IPS-15b (cell line): ENCODE measurements at regions not wholly inside any gene's neighbourhood (a gene's known extent, or its start where the extent isn't known, plus 50 kb on each side); places are given as distances from the start of the nearest gene placed in this dataset.

ENCODE experiments used
- H3K27me3 ChIP-seq: one replicate; pipeline ENCODE4 v1.6.1; 2013; ENCODE audit warnings: low read length; ENCODE audit not compliant: control insufficient read depth, insufficient read depth
- H3K36me3 ChIP-seq: one replicate; pipeline ENCODE4 v1.6.1; 2013; ENCODE audit warnings: low read length; ENCODE audit not compliant: control insufficient read depth, insufficient read depth
- H3K4me1 ChIP-seq: one replicate; pipeline ENCODE4 v1.6.1; 2013; ENCODE audit warnings: mild to moderate bottlenecking, low read length; ENCODE audit not compliant: control insufficient read depth, insufficient read depth
- H3K4me3 ChIP-seq: one replicate; pipeline ENCODE4 v1.5.1; 2013; ENCODE audit warnings: low read depth, low read length
- H3K9ac ChIP-seq: one replicate; pipeline ENCODE4 v1.6.1; 2013; ENCODE audit warnings: low read depth, mild to moderate bottlenecking, low read length
- H3K9me3 ChIP-seq: one replicate; pipeline ENCODE4 v1.6.1; 2013; ENCODE audit warnings: mild to moderate bottlenecking, low read length; ENCODE audit not compliant: control insufficient read depth, insufficient read depth

DNA sequence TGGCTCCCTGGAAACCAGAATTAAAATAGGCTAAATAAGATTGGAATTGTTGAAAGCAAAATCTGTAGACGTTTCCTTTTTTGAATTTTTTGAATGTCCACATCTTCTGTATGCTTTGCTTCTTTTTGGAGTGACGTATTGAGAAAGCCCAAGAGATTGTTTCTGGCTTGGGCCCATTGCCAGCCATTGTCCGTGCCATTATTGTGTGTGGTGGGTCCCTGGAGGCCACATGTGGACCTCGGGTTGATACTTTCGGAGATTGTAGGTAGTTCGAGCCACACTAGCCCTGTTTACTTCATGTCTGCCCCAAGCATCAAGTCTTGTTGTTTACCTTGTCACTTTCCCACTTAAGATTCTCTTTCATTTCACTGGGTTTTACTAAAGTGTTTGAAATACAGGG is 106.0 kb downstream of the PALM2AKAP2 start:
- H3K9ac ChIP-seq = no peak overlapping the region
- no peak overlapping the region for H3K4me3 ChIP-seq
- no peaks in the 10 kb centered on the region for H3K9me3 ChIP-seq
- no peaks in the 10 kb centered on the region for H3K27me3 ChIP-seq
- no peaks in the 10 kb centered on the region for H3K36me3 ChIP-seq
- H3K4me1 ChIP-seq = no peaks in the 10 kb centered on the region

DNA sequence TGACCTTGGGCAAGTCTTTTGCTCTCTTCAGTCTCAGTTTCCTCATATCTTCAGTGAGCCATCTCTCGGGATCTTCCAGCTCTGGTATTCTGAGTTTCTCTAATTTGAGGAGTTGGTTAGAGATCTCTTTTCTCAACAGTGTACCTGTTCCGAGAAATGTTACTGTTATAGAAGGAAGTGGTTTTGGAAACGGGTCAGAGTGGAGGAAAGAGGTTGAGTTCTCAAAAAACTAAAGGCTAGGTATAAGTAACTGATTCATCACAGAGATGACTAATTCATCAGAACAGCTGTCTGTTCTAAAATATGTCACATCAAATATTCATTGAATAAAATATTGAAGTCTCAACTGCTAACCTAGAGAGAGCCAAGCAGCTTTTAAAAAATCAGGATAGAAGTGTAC is 106.6 kb downstream of the PALM2AKAP2 start:
- no peaks in the 10 kb centered on the region for H3K27me3 ChIP-seq
- no peaks in the 10 kb centered on the region for H3K9me3 ChIP-seq
- no peak overlapping the region for H3K9ac ChIP-seq
- no peak overlapping the region for H3K4me3 ChIP-seq
- H3K36me3 ChIP-seq = no peaks in the 10 kb centered on the region
- no peaks in the 10 kb centered on the region for H3K4me1 ChIP-seq

- H3K4me3 ChIP-seq = no peak overlapping the region
- H3K4me1 ChIP-seq = no peaks in the 10 kb centered on the region
- H3K9me3 ChIP-seq = no peaks in the 10 kb centered on the region
- H3K27me3 ChIP-seq = no peaks in the 10 kb centered on the region
- H3K9ac ChIP-seq = no peak overlapping the region
- no peaks in the 10 kb centered on the region for H3K36me3 ChIP-seq
Measured at GRCh38 chr9:109887079-109887478, 107.1 kb downstream of the PALM2AKAP2 start.

GRCh38 chr9:109888695-109889094 is 108.7 kb downstream of the PALM2AKAP2 start:
- no peak overlapping the region for H3K4me3 ChIP-seq
- H3K36me3 ChIP-seq = no peaks in the 10 kb centered on the region
- no peaks in the 10 kb centered on the region for H3K4me1 ChIP-seq
- H3K27me3 ChIP-seq = no peaks in the 10 kb centered on the region
- H3K9ac ChIP-seq = no peak overlapping the region
- no peaks in the 10 kb centered on the region for H3K9me3 ChIP-seq

- Histone ChIP-seq H3K4me3 (no peak overlapping the region), H3K4me1 (no peaks in the 10 kb centered on the region), H3K27me3 (no peaks in the 10 kb centered on the region), H3K9me3 (no peaks in the 10 kb centered on the region), H3K36me3 (no peaks in the 10 kb centered on the region), H3K9ac (no peak overlapping the region)
Measured at GRCh38 chr9:109889456-109889855, 109.5 kb downstream of the PALM2AKAP2 start.

GRCh38 chr9:109893241-109893640 is 113.2 kb downstream of the PALM2AKAP2 start:
- Histone ChIP-seq H3K36me3 (no peaks in the 10 kb centered on the region), H3K9me3 (no peaks in the 10 kb centered on the region), H3K9ac (no peak overlapping the region), H3K27me3 (no peaks in the 10 kb centered on the region), H3K4me3 (no peak overlapping the region), H3K4me1 (no peaks in the 10 kb centered on the region)

GRCh38 chr9:109894473-109894872 is 114.5 kb downstream of the PALM2AKAP2 start:
- Histone ChIP-seq H3K27me3 (no peaks in the 10 kb centered on the region), H3K9me3 (no peaks in the 10 kb centered on the region), H3K9ac (no peak overlapping the region), H3K4me1 (no peaks in the 10 kb centered on the region), H3K36me3 (no peaks in the 10 kb centered on the region), H3K4me3 (no peak overlapping the region)

GRCh38 chr9:109894921-109895758 is 115.1 kb downstream of the PALM2AKAP2 start:
- H3K36me3 ChIP-seq = no peaks in the 10 kb centered on the region
- no peaks in the 10 kb centered on the region for H3K9me3 ChIP-seq
- H3K4me3 ChIP-seq = no peak overlapping the region
- H3K4me1 ChIP-seq = no peaks in the 10 kb centered on the region
- no peaks in the 10 kb centered on the region for H3K27me3 ChIP-seq
- H3K9ac ChIP-seq = no peak overlapping the region

DNA sequence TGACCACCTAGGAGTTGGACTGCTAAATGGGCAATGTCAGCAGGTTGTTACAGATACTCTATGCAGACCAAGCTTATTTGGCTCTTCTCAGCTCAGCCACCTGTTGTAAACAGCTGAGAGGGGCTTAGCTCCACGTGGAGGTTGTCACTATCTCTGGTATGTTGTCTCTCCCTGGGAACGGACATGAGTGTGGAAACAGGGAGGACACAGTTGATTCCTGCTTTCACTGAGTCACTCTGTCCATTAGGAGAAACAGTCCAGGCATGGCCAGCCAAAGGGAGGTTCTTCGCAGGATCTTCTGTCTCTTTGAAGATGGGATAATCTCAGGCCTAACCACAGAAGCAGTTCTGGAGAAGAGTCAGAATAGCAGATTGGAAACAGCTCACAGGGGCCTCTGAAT is 121.2 kb downstream of the PALM2AKAP2 start:
- Histone ChIP-seq H3K27me3 (no peaks in the 10 kb centered on the region), H3K4me1 (no peaks in the 10 kb centered on the region), H3K4me3 (no peak overlapping the region), H3K9ac (no peak overlapping the region), H3K36me3 (no peaks in the 10 kb centered on the region), H3K9me3 (no peaks in the 10 kb centered on the region)

DNA sequence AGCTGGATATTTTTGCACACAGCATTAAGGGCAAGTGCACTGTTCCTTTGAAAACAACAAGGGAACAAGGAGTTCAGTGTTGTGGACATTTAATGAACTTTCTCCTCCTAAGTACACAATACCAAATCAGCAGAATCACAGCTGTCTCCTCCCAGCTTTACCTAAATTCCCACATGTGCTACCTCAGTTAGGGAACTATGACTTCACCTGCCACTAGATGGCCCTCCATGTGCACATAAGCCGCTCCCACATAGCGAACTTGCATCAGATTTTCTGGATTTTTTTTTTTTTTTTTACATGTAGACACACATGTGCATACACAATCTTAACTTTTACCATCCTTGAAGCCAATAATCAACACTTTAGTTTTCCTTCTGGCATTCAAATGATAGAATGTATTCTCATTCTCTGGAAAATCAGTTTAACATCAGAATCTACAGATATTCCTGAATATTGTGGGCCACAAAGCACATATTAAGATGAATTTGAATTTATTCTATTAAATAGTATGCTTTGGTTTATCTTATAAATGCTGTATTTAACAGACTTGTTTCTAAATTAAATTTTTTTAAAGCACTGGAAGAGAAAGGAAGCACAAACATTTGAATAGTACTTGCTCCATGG is 123.6 kb downstream of the PALM2AKAP2 start:
- Histone ChIP-seq H3K27me3 (no peaks in the 10 kb centered on the region), H3K9me3 (no peaks in the 10 kb centered on the region), H3K9ac (no peak overlapping the region), H3K4me3 (no peak overlapping the region), H3K4me1 (no peaks in the 10 kb centered on the region), H3K36me3 (no peaks in the 10 kb centered on the region)

- H3K27me3 ChIP-seq = no peaks in the 10 kb centered on the region
- no peaks in the 10 kb centered on the region for H3K36me3 ChIP-seq
- no peak overlapping the region for H3K4me3 ChIP-seq
- no peak overlapping the region for H3K9ac ChIP-seq
- H3K9me3 ChIP-seq = no peaks in the 10 kb centered on the region
- H3K4me1 ChIP-seq = no peaks in the 10 kb centered on the region
Measured at GRCh38 chr9:109904666-109905065, 124.7 kb downstream of the PALM2AKAP2 start.

DNA sequence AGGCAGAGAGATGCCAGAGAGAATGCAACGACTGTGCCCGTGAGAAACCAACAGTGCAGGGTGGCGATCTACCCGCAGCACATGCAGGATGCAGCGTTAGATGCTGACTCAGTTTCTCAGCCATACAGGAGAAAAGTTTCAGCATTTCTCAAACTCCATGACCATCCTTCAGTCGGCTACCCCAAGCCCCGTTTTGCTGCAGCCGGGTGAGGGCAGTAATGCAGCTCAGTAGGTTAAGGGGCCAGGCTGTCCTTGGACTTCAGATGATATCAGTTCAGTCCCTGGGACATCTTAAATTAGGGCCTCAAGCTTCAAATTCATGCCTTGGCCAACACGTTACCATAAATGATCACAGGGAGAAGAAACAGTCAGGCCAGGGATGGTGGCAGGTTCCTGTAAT is 125.5 kb downstream of the PALM2AKAP2 start:
- Histone ChIP-seq H3K9me3 (no peaks in the 10 kb centered on the region), H3K36me3 (no peaks in the 10 kb centered on the region), H3K9ac (no peak overlapping the region), H3K27me3 (no peaks in the 10 kb centered on the region), H3K4me3 (no peak overlapping the region), H3K4me1 (no peaks in the 10 kb centered on the region)
